ENCODE measurements at regions not wholly inside any gene's neighbourhood (a gene's known extent, or its start where the extent isn't known, plus 50 kb on each side); places are given as distances from the start of the nearest gene placed in this dataset.

DNA sequence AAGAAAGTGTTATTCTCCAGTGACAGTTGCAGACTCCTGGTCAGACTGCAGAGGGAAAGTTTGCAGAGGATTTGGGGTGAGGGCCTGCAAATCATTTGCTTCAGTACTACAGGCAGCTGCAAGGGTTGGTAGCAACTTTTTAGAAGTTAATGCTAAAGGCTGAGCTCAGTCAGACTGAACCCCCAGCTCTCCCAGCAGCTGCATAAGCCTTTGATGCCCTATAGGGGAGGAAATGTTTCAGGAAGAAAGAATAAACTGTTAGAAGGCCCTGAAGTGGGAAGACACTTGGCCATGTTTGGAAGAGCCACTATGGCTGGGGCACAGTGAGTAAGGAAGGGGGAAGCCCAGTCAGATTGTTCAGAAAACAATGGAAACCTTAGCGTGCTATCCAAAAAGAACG is 383.6 kb downstream of the TTLL7 start:
- FAIRE-seq: no peak
- no peak for DNase-seq (ENCODE audit: insufficient read length)
- no peak for TF ChIP-seq TAF1 (IDR thresholded peaks at IDR 0.05; ENCODE audit: borderline replicate concordance, low read depth, low read length)
- no peak for TF ChIP-seq POLR2A (IDR thresholded peaks at IDR 0.05; ENCODE audit: low read depth, low read length)
- TF ChIP-seq POLR2AphosphoS5 (IDR thresholded peaks at IDR 0.05; ENCODE audit: low read depth, low read length): no peak

- DNase-seq (ENCODE audit: insufficient read length) (no peak), FAIRE-seq (no peak)
- no peak for TF ChIP-seq POLR2A (IDR thresholded peaks at IDR 0.05; ENCODE audit: low read depth, low read length)
- TF ChIP-seq POLR2AphosphoS5 (IDR thresholded peaks at IDR 0.05; ENCODE audit: low read depth, low read length): no peak
- no peak for TF ChIP-seq TAF1 (IDR thresholded peaks at IDR 0.05; ENCODE audit: borderline replicate concordance, low read depth, low read length)
Observed at GRCh38 chr1:83606416-83606955, 392.4 kb downstream of the TTLL7 start.

DNA sequence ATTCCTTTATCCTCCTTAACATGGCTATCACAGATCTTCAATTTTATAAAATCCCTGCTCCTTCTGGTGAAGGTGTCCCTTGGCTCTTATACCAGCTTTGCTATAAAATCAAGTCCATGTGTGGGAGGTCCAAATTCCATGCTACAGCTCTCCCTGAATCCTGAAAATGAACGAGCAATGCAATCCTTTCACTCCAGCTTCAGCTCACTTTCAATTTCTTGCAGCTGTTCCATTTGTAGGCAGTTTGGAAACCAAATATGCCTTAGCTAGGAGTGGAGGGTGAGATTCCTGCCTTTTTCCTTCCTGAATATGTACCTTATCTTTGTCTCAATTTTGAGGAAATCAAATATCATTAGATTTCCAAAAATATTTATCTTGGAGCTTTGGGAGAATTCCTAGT is 402.6 kb downstream of the TTLL7 start:
- FAIRE-seq (no peak), DNase-seq (ENCODE audit: insufficient read length) (no peak)
- TF ChIP-seq POLR2AphosphoS5 (IDR thresholded peaks at IDR 0.05; ENCODE audit: low read depth, low read length) (no peak), TAF1 (IDR thresholded peaks at IDR 0.05; ENCODE audit: borderline replicate concordance, low read depth, low read length) (no peak), POLR2A (IDR thresholded peaks at IDR 0.05; ENCODE audit: low read depth, low read length) (no peak)

DNA sequence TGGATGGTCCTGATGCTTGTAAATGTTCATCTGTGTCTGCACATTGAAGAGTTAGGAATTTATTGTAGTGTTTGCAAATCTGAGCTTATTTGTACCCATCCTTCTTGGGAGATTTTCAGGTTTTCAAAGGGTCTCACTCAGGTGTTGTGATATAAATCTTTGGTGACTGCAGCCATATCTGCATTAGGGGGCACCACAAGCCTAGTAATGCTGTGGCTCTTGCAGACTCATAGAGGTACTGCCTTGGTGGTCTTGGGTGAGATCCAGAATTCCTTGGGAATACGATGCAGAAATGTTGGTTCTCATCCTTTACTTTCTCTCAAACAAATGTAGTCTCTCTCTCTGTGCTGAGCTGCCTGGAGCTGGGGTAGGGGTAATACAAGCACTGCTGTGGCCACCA is 405.9 kb downstream of the TTLL7 start:
- DNase-seq (ENCODE audit: insufficient read length) (no peak), FAIRE-seq (no peak)
- TF ChIP-seq POLR2AphosphoS5 (IDR thresholded peaks at IDR 0.05; ENCODE audit: low read depth, low read length): no peak
- no peak for TF ChIP-seq TAF1 (IDR thresholded peaks at IDR 0.05; ENCODE audit: borderline replicate concordance, low read depth, low read length)
- TF ChIP-seq POLR2A (IDR thresholded peaks at IDR 0.05; ENCODE audit: low read depth, low read length): no peak

- FAIRE-seq (no peak), DNase-seq (ENCODE audit: insufficient read length) (no peak)
- TF ChIP-seq POLR2AphosphoS5 (IDR thresholded peaks at IDR 0.05; ENCODE audit: low read depth, low read length) (no peak), TAF1 (IDR thresholded peaks at IDR 0.05; ENCODE audit: borderline replicate concordance, low read depth, low read length) (no peak), POLR2A (IDR thresholded peaks at IDR 0.05; ENCODE audit: low read depth, low read length) (no peak)
Observed at GRCh38 chr1:83588140-83588539, 410.8 kb downstream of the TTLL7 start.

DNA sequence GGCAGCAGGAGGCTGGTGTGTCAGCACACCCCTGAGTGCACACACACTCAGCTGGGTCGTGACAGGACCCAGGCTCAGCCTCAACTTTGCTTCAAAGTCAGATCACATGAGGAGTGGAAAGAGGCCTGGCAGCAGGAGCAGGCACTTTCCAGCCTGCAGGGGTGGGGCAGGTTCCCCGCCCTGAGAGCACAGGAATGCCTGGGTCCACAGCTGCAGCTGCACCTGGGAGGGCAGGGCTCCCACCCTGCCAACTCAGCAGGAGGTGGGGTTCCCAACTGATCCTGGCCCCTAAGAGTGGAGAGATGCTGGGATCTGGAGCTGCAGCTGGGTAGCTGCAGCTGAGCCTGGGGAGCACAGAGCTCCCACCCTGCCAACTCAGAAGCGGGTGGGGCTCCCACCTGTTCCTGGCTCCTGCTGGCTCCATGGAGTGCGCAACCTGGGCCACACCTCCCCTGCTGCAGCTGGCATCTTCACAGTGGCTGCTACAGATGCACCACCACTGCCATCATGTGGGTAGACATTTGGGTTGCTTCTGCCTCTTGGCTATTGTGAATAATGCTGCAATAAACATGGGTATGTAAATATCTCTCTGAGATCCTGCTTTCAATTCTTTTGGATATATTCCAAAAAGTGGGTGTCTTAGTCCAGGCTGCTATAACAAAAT is 415.4 kb downstream of the TTLL7 start:
- DNase-seq (ENCODE audit: insufficient read length) (no peak), FAIRE-seq (no peak)
- TF ChIP-seq TAF1 (IDR thresholded peaks at IDR 0.05; ENCODE audit: borderline replicate concordance, low read depth, low read length) (no peak), POLR2A (IDR thresholded peaks at IDR 0.05; ENCODE audit: low read depth, low read length) (no peak), POLR2AphosphoS5 (IDR thresholded peaks at IDR 0.05; ENCODE audit: low read depth, low read length) (no peak)

DNA sequence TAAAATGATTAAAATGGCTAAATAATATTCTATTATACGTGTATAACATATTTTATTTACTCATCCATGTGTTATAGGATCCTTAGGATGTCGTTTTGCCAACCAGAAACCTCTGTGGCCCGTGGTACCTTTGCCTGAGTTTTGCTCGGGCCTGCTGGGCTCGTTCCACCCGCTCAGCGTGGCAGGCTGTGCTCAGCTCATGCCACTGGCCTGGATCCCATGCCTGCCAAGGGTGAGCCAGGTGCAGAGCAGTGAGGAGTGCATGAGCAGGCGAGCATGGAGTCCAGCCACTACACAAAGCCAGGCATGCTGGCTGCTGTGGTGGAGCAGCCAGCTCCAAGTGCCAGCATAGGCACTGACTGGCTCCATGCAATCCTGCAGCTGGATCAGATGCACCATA is 417.2 kb downstream of the TTLL7 start:
- FAIRE-seq (no peak), DNase-seq (ENCODE audit: insufficient read length) (no peak)
- no peak for TF ChIP-seq POLR2A (IDR thresholded peaks at IDR 0.05; ENCODE audit: low read depth, low read length)
- no peak for TF ChIP-seq POLR2AphosphoS5 (IDR thresholded peaks at IDR 0.05; ENCODE audit: low read depth, low read length)
- TF ChIP-seq TAF1 (IDR thresholded peaks at IDR 0.05; ENCODE audit: borderline replicate concordance, low read depth, low read length): no peak

- no peak for FAIRE-seq
- DNase-seq (ENCODE audit: insufficient read length): no peak
- TF ChIP-seq POLR2AphosphoS5 (IDR thresholded peaks at IDR 0.05; ENCODE audit: low read depth, low read length) (no peak), TAF1 (IDR thresholded peaks at IDR 0.05; ENCODE audit: borderline replicate concordance, low read depth, low read length) (no peak), POLR2A (IDR thresholded peaks at IDR 0.05; ENCODE audit: low read depth, low read length) (no peak)
Observed at GRCh38 chr1:83574791-83575190, 424.1 kb downstream of the TTLL7 start.

- no peak for DNase-seq (ENCODE audit: insufficient read length)
- TF ChIP-seq TAF1 (IDR thresholded peaks at IDR 0.05; ENCODE audit: borderline replicate concordance, low read depth, low read length): no peak
- TF ChIP-seq POLR2AphosphoS5 (IDR thresholded peaks at IDR 0.05; ENCODE audit: low read depth, low read length): no peak
- TF ChIP-seq POLR2A (IDR thresholded peaks at IDR 0.05; ENCODE audit: low read depth, low read length): no peak
Observed at GRCh38 chr1:83573776-83574175, 425.2 kb downstream of the TTLL7 start.

GRCh38 chr1:83571536-83571935 is 427.4 kb downstream of the TTLL7 start:
- DNase-seq (ENCODE audit: insufficient read length): no peak
- no peak for TF ChIP-seq TAF1 (IDR thresholded peaks at IDR 0.05; ENCODE audit: borderline replicate concordance, low read depth, low read length)
- no peak for TF ChIP-seq POLR2A (IDR thresholded peaks at IDR 0.05; ENCODE audit: low read depth, low read length)
- TF ChIP-seq POLR2AphosphoS5 (IDR thresholded peaks at IDR 0.05; ENCODE audit: low read depth, low read length): no peak
- FAIRE-seq: no peak

More at GRCh38 chr1:83573776-83574175, 425.2 kb downstream of the TTLL7 start:
- no peak for FAIRE-seq

GRCh38 chr1:83561346-83561745 is 437.6 kb downstream of the TTLL7 start:
- no peak for DNase-seq (ENCODE audit: insufficient read length)
- no peak for FAIRE-seq
- no peak for TF ChIP-seq POLR2AphosphoS5 (IDR thresholded peaks at IDR 0.05; ENCODE audit: low read depth, low read length)
- no peak for TF ChIP-seq TAF1 (IDR thresholded peaks at IDR 0.05; ENCODE audit: borderline replicate concordance, low read depth, low read length)
- TF ChIP-seq POLR2A (IDR thresholded peaks at IDR 0.05; ENCODE audit: low read depth, low read length): no peak

DNA sequence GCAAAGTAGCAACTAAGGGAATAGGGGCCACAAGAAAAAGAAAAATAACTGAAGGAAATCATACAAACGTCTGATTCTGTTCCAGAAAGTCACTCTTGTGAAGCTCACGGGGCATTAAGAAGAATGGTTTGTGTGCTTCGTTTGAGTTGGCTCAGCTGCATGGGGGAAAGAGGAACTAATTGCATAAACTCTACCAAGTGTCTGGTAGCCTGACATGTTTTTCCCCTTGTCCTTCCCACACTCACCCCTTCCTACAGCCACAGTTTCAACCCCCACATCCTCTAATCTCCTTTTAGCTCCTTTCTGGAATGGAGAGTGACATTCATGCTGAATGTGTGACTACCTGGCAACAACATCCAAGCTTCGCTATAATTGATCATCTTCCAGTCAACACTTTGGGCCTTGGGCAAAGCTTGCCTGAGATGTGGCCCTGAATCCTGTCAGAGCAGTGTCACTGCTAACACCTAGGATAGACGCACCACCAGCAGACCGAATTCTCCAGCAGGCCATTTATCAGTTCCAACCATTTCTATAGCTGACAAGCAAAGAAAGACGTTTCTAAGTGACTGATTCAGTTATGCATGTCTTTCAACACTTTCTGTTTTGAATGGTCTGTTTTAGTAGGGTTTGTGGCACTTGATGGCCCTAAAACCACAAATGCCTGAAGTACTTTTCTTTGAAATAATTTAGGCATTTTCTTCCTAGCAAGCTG is 439.6 kb downstream of the TTLL7 start:
- DNase-seq (ENCODE audit: insufficient read length) (no peak), FAIRE-seq (peak; percentile 86)
- TF ChIP-seq POLR2A (IDR thresholded peaks at IDR 0.05; ENCODE audit: low read depth, low read length): no peak
- no peak for TF ChIP-seq TAF1 (IDR thresholded peaks at IDR 0.05; ENCODE audit: borderline replicate concordance, low read depth, low read length)
- TF ChIP-seq POLR2AphosphoS5 (IDR thresholded peaks at IDR 0.05; ENCODE audit: low read depth, low read length): no peak
